A673 (cell line): ENCODE measurements at regions not wholly inside any gene's neighbourhood (a gene's known extent, or its start where the extent isn't known, plus 50 kb on each side); places are given as distances from the start of the nearest gene placed in this dataset.

ENCODE experiments used
- BruUV-seq: library from RNA; stranded (reverse); fragments of 400-500 nt; replicated peaks from 2 replicates; lab custom pipeline; 2021; lab: Mats Ljungman, UMichigan
- CTCF ChIA-PET: fragments of 300-600 bp; sonication (Branson Sonifier 250); formaldehyde crosslinking; loops from one replicate; lab custom pipeline; 2022; ENCODE audit warnings: antibody characterized with exemption; lab: Charles Lee
- POLR2A ChIA-PET: fragments of 300-600 bp; sonication (Branson Sonifier 250); formaldehyde crosslinking; loops from one replicate; lab custom pipeline; 2022; ENCODE audit warnings: antibody characterized with exemption; ENCODE audit not compliant: low non-redundant PET; lab: Charles Lee
- DNase-seq: peaks from one replicate; pipeline ENCODE4 v3.0.0-alpha.2; 2015; ENCODE audit warnings: low spot score
- H3K27ac ChIP-seq: fragments of 200-600 bp; sonication (generic); 2 replicates; pipeline ENCODE4 v1.5.1; 2016; ENCODE audit warnings: mixed run types, low read depth, mild to moderate bottlenecking, mixed read lengths, antibody characterized with exemption, low read length; ENCODE audit not compliant: poor library complexity, severe bottlenecking
- H3K27me3 ChIP-seq: fragments of 200-600 bp; sonication (generic); replicated peaks from 2 replicates; pipeline ENCODE4 v1.6.1; 2017; ENCODE audit warnings: mixed run types, low read depth, mild to moderate bottlenecking, mixed read lengths, antibody characterized with exemption, low read length; ENCODE audit not compliant: insufficient read depth, poor library complexity
- H3K36me3 ChIP-seq: fragments of 200-600 bp; sonication (generic); 2 replicates; pipeline ENCODE4 v1.6.1; 2016; ENCODE audit warnings: mixed run types, mild to moderate bottlenecking, mixed read lengths, antibody characterized with exemption, low read length; ENCODE audit not compliant: insufficient read depth, poor library complexity, severe bottlenecking
- H3K4me1 ChIP-seq: fragments of 200-600 bp; sonication (generic); 2 replicates; pipeline ENCODE4 v1.6.1; 2017; ENCODE audit warnings: mixed run types, mild to moderate bottlenecking, mixed read lengths, antibody characterized with exemption, low read length; ENCODE audit not compliant: insufficient read depth, poor library complexity, severe bottlenecking
- H3K4me3 ChIP-seq: fragments of 200-600 bp; sonication (generic); 2 replicates; pipeline ENCODE4 v1.5.1; 2016; ENCODE audit warnings: low read depth, mixed run types, mild to moderate bottlenecking, mixed read lengths, low read length; ENCODE audit not compliant: poor library complexity, severe bottlenecking
- H3K9me3 ChIP-seq: fragments of 200-600 bp; sonication (generic); 2 replicates; pipeline ENCODE4 v1.6.1; 2016; ENCODE audit warnings: mixed run types, low read depth, mild to moderate bottlenecking, mixed read lengths, antibody characterized with exemption, low read length; ENCODE audit not compliant: poor library complexity, severe bottlenecking
- CTCF ChIP-seq: fragments of 300-800, 200-600 bp; sonication (generic); conservative IDR thresholded peaks from 2 replicates; pipeline ENCODE4 v1.5.1; 2017; ENCODE audit warnings: low read depth, mild to moderate bottlenecking, antibody characterized with exemption, low read length, moderate library complexity, mixed read lengths
- EZH2 ChIP-seq: fragments of 200-600 bp; sonication (generic); IDR thresholded peaks from 2 replicates; pipeline ENCODE4 v1.6.1; 2017; ENCODE audit warnings: borderline replicate concordance, low read depth, mild to moderate bottlenecking, mixed read lengths, antibody characterized with exemption, low read length; ENCODE audit not compliant: poor library complexity, severe bottlenecking
- intact Hi-C: fragments of 100-400 bp; cut with micrococcal nuclease; formaldehyde crosslinking; loops from one replicate; pipeline ENCODE4 v1.10.0; 2022; ENCODE audit not compliant: unreplicated experiment

- intact Hi-C loops, result no loop called here
- TF ChIP-seq EZH2, result no peak
- Histone ChIP-seq H3K4me3 (no peak overlapping the region), H3K9me3 (no peaks in the 10 kb centered on the region), H3K4me1 (peaks cover under 1% of the 10 kb centered on the region), H3K27ac (no peak overlapping the region), H3K36me3 (no peaks in the 10 kb centered on the region), H3K27me3 (no peaks in the 10 kb centered on the region)
- BruUV-seq, result no TSS peak
- POLR2A ChIA-PET, result no interaction called here
- CTCF ChIA-PET, result no interaction called here
- no peak for DNase-seq
These were observed 441.5 kb downstream of the PDZRN4 start for GRCh38 chr12:41629611-41630010.

GRCh38 chr12:41627476-41627875 lies 439.4 kb downstream of the PDZRN4 start:
- H3K4me3 ChIP-seq, result no peak overlapping the region
- no peak overlapping the region for H3K27ac ChIP-seq
- intact Hi-C loops, result no loop called here
- no peaks in the 10 kb centered on the region for H3K27me3 ChIP-seq
- ChIA-PET CTCF (no interaction called here), POLR2A (no interaction called here)
- BruUV-seq, result no TSS peak
- no peaks in the 10 kb centered on the region for H3K9me3 ChIP-seq
- no peak for TF ChIP-seq CTCF
- TF ChIP-seq EZH2, result no peak
- no peaks in the 10 kb centered on the region for H3K36me3 ChIP-seq
- H3K4me1 ChIP-seq, result peaks cover 5% of the 10 kb centered on the region
- DNase-seq, result peak; percentile 5

- H3K4me3 ChIP-seq, result no peak overlapping the region
- intact Hi-C loops, result no loop called here
- POLR2A ChIA-PET, result no interaction called here
- H3K9me3 ChIP-seq, result no peaks in the 10 kb centered on the region
- no peak overlapping the region for H3K27ac ChIP-seq
- DNase-seq, result peak; percentile 71
- CTCF ChIA-PET, result no interaction called here
- no peaks in the 10 kb centered on the region for H3K36me3 ChIP-seq
- no TSS peak for BruUV-seq
- H3K4me1 ChIP-seq, result peaks cover 6% of the 10 kb centered on the region
- TF ChIP-seq EZH2, result no peak
- no peak for TF ChIP-seq CTCF
- H3K27me3 ChIP-seq, result no peaks in the 10 kb centered on the region
These were observed 436.5 kb downstream of the PDZRN4 start for GRCh38 chr12:41624571-41624970.
